HepG2 (cell line): ENCODE measurements at regions not wholly inside any gene's neighbourhood (a gene's known extent, or its start where the extent isn't known, plus 50 kb on each side); places are given as distances from the start of the nearest gene placed in this dataset.

Source experiments
- ARID2 ChIP-seq: sonication (generic); formaldehyde crosslinking; IDR thresholded peaks from 2 replicates; pipeline ENCODE4 v1.8.1; 2022; ENCODE audit warnings: mild to moderate bottlenecking, missing genetic modification reagents, borderline replicate concordance
- FOXO1 ChIP-seq: sonication (generic); formaldehyde crosslinking; IDR thresholded peaks from 2 replicates; pipeline ENCODE4 v1.4.0; 2020; ENCODE audit warnings: missing genetic modification reagents
- MXI1 ChIP-seq: IDR thresholded peaks from 3 replicates; pipeline ENCODE4 v1.6.1; 2012; ENCODE audit warnings: low read depth, low read length, inconsistent platforms, borderline replicate concordance
- PAWR ChIP-seq: sonication (generic); formaldehyde crosslinking; IDR thresholded peaks from 2 replicates; pipeline ENCODE4 v1.4.0; 2020; ENCODE audit warnings: missing genetic modification reagents, mild to moderate bottlenecking, borderline replicate concordance
- POLR2A ChIP-seq, 2 experiments: IDR thresholded peaks; 2 replicates each; pipeline ENCODE4 v1.6.1; 2011; ENCODE audit warnings: low read depth in 2 of 2, low read length in 2 of 2, mild to moderate bottlenecking in 1 of 2, moderate library complexity in 1 of 2; ENCODE audit not compliant: insufficient read depth in 1 of 2
- ZNF207 ChIP-seq: fragments of 450-650 bp; IDR thresholded peaks from 2 replicates; pipeline ENCODE4 v1.6.1; 2016; ENCODE audit warnings: antibody characterized with exemption, borderline replicate concordance
- ZNF337 ChIP-seq: sonication (generic); formaldehyde crosslinking; IDR thresholded peaks from 2 replicates; pipeline ENCODE4 v1.5.1; 2020; ENCODE audit warnings: missing genetic modification reagents, low read depth, mild to moderate bottlenecking, borderline replicate concordance
- TF ChIP-seq, protein P1 (sequence below): sonication (generic); formaldehyde crosslinking; IDR thresholded peaks from 2 replicates; pipeline ENCODE4 v1.5.0; 2020; ENCODE audit warnings: mild to moderate bottlenecking, low read depth, missing genetic modification reagents, borderline replicate concordance
- TF ChIP-seq, protein P2 (sequence below): sonication (generic); formaldehyde crosslinking; IDR thresholded peaks from 2 replicates; pipeline ENCODE4 v1.4.0; 2020; ENCODE audit warnings: missing genetic modification reagents

DNA sequence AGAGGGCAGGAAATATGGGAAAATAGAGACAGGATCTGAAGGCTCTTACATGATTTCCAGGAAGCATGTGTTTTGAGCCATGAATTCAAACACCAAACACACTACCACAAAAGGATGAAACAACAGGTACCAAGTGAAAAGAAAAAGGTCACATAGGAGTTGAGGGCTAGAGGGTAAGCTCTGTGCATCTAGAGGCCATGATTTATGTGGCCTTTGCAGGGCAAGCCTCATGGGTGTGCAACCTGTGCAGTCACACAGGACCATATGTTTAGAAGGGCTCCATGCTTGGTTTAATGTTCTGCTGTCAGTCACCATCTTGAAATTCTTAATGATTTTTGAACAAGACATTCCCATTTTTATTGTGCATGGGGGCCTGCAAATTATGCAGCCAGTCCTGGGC is 134.5 kb upstream of the CCDC68 start:
- TF ChIP-seq ZNF207 (no peak), ARID2 (CRISPR knock-in tag) (no peak), MXI1 (no peak), POLR2A (IDR thresholded peaks at IDR 0.05; ENCODE audit: insufficient read depth in 1 of 2, low read depth in 2 of 2, low read length in 2 of 2) (no peak), FOXO1 (no peak), ZNF337 (CRISPR knock-in tag) (no peak), PAWR (CRISPR knock-in tag) (no peak)
- TF ChIP-seq, protein P1, sequence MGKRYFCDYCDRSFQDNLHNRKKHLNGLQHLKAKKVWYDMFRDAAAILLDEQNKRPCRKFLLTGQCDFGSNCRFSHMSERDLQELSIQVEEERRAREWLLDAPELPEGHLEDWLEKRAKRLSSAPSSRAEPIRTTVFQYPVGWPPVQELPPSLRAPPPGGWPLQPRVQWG (CRISPR knock-in tag) = no peak
- TF ChIP-seq, protein P2, sequence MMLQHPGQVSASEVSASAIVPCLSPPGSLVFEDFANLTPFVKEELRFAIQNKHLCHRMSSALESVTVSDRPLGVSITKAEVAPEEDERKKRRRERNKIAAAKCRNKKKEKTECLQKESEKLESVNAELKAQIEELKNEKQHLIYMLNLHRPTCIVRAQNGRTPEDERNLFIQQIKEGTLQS = no peak
